ENCODE measurements at regions not wholly inside any gene's neighbourhood (a gene's known extent, or its start where the extent isn't known, plus 50 kb on each side); places are given as distances from the start of the nearest gene placed in this dataset.
"Not testable (repeated sequence)": the region's sequence is repeated elsewhere in the genome, so short reads cannot be mapped to it uniquely, and the experiment has no call there.

DNA sequence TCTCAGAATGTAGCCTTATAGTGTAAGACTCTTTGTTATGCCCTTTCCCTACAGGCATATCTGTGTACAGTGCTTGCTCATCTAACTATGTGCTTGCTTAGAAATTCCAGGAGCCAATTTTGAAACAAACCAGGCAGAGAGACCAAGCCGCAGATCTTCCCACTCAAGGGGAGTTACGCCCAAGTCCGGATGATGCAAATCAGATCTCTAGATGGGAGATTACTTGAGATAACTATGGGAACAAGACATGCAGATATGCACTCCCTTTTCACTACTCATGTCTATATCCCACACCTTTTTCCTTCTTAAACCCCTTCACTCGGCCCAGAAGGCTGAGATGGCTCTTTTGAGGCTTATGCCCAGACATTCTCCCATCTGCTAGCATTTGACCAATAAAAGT lies 1496.5 kb downstream of the SPATA31A7 start:
- H3K4me1 ChIP-seq (ENCODE audit: control insufficient read depth in 2 of 2, insufficient read depth in 1 of 2, low read depth in 1 of 2, low read length in 2 of 2); H2BK5ac ChIP-seq (ENCODE audit: low read length); DNase-seq (ENCODE audit: low spot score); H2BK15ac ChIP-seq (ENCODE audit: low read length); H4K8ac ChIP-seq (ENCODE audit: low read depth, low read length); H4K91ac ChIP-seq (ENCODE audit: low read depth, low read length, poor library complexity); H2BK120ac ChIP-seq (ENCODE audit: low read depth, low read length); H3K9me3 ChIP-seq (replicated peaks in 1 of 2; ENCODE audit: control insufficient read depth in 2 of 2, insufficient read depth in 1 of 2, low read depth in 1 of 2, low read length in 2 of 2); H3K4ac ChIP-seq (ENCODE audit: low read length); H3K18ac ChIP-seq (ENCODE audit: low read length); H2BK12ac ChIP-seq (ENCODE audit: low read length); H3K23ac ChIP-seq (ENCODE audit: low read depth, low read length, poor library complexity); H3K79me1 ChIP-seq (ENCODE audit: low read depth, low read length); H2AFZ ChIP-seq (ENCODE audit: low read length); H3K4me2 ChIP-seq (ENCODE audit: insufficient read depth, low read length, poor library complexity, severe bottlenecking); H3K4me3 ChIP-seq (ENCODE audit: low read length in 2 of 2); H3K14ac ChIP-seq (ENCODE audit: low read length); H3K27ac ChIP-seq (replicated peaks; ENCODE audit: low read length); H3K36me3 ChIP-seq (replicated peaks in 1 of 2; ENCODE audit: control insufficient read depth in 2 of 2, insufficient read depth in 2 of 2, low read length in 2 of 2); H3K9ac ChIP-seq (ENCODE audit: low read depth, low read length, poor library complexity); H2AK5ac ChIP-seq (ENCODE audit: low read depth, low read length); H3K27me3 ChIP-seq (ENCODE audit: control insufficient read depth in 3 of 3, insufficient read depth in 3 of 3, low read depth in 1 of 3, low read length in 3 of 3): not testable (repeated sequence)
- no CpG with 5 or more reads among the region's 4 CpGs for WGBS, 2 donors (ENCODE audit: extremely low coverage in 2 of 2, insufficient read length in 2 of 2, insufficient replicate concordance in 1 of 2)

DNA sequence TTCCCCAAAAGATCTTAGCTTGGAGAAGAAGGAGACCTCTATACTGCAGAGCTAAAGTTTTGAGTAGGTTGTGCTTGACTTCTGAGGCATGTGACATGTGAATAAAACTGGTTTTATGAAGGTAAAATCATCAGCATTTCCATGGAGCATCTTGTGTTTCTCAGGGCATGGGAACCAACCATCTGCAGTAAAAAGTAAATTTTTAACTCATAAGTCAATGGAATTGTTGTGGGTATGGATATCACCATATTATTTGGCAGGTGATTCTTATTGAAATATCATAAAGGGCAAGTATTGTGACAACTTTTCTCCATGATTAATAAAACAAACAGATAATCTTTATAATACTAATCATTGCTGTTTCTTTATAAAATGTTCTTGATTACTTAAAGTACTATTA lies 1503.2 kb downstream of the SPATA31A7 start:
- H3K4me2 ChIP-seq (ENCODE audit: insufficient read depth, low read length, poor library complexity, severe bottlenecking); H3K18ac ChIP-seq (ENCODE audit: low read length); H2AFZ ChIP-seq (ENCODE audit: low read length); H2BK5ac ChIP-seq (ENCODE audit: low read length); H3K27ac ChIP-seq (replicated peaks; ENCODE audit: low read length); H2BK120ac ChIP-seq (ENCODE audit: low read depth, low read length); H3K9ac ChIP-seq (ENCODE audit: low read depth, low read length, poor library complexity); H3K79me1 ChIP-seq (ENCODE audit: low read depth, low read length); H3K4me1 ChIP-seq (ENCODE audit: control insufficient read depth in 2 of 2, insufficient read depth in 1 of 2, low read depth in 1 of 2, low read length in 2 of 2); H4K91ac ChIP-seq (ENCODE audit: low read depth, low read length, poor library complexity); H2BK12ac ChIP-seq (ENCODE audit: low read length); H2BK15ac ChIP-seq (ENCODE audit: low read length); H4K8ac ChIP-seq (ENCODE audit: low read depth, low read length); H3K9me3 ChIP-seq (replicated peaks in 1 of 2; ENCODE audit: control insufficient read depth in 2 of 2, insufficient read depth in 1 of 2, low read depth in 1 of 2, low read length in 2 of 2); H3K27me3 ChIP-seq (ENCODE audit: control insufficient read depth in 3 of 3, insufficient read depth in 3 of 3, low read depth in 1 of 3, low read length in 3 of 3); DNase-seq (ENCODE audit: low spot score); H3K4me3 ChIP-seq (ENCODE audit: low read length in 2 of 2); H3K36me3 ChIP-seq (replicated peaks in 1 of 2; ENCODE audit: control insufficient read depth in 2 of 2, insufficient read depth in 2 of 2, low read length in 2 of 2); H3K23ac ChIP-seq (ENCODE audit: low read depth, low read length, poor library complexity); H3K4ac ChIP-seq (ENCODE audit: low read length); H3K14ac ChIP-seq (ENCODE audit: low read length); H2AK5ac ChIP-seq (ENCODE audit: low read depth, low read length): not testable (repeated sequence)

DNA sequence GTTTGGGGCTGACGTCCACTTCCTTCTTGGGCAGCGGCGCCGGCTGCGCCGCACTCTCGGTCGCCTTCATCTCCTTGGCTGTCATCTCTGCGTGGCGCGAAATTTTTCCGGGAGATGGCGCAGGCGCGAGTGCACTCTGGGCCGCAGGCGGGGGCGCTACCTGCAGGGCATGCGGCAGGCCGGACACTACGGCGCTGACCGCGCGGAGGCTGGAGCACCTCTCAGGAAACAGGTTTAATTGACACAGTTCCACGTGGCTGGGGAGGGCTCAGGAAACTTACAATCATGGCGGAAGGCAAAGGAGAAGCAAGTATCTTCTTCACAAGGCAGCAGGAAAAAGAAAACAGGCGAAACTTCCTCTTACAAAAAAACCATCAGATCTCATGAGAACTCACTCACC lies 1521.5 kb downstream of the SPATA31A7 start:
- not testable (repeated sequence) for H3K79me1 ChIP-seq (ENCODE audit: low read depth, low read length); H2AK5ac ChIP-seq (ENCODE audit: low read depth, low read length); H2BK12ac ChIP-seq (ENCODE audit: low read length); H3K27ac ChIP-seq (replicated peaks; ENCODE audit: low read length); H2BK5ac ChIP-seq (ENCODE audit: low read length); H3K18ac ChIP-seq (ENCODE audit: low read length); H3K36me3 ChIP-seq (replicated peaks in 1 of 2; ENCODE audit: control insufficient read depth in 2 of 2, insufficient read depth in 2 of 2, low read length in 2 of 2); H3K14ac ChIP-seq (ENCODE audit: low read length); H3K4ac ChIP-seq (ENCODE audit: low read length); H3K4me2 ChIP-seq (ENCODE audit: insufficient read depth, low read length, poor library complexity, severe bottlenecking); H2BK15ac ChIP-seq (ENCODE audit: low read length); H2AFZ ChIP-seq (ENCODE audit: low read length); H3K4me3 ChIP-seq (ENCODE audit: low read length in 2 of 2); H3K4me1 ChIP-seq (ENCODE audit: control insufficient read depth in 2 of 2, insufficient read depth in 1 of 2, low read depth in 1 of 2, low read length in 2 of 2); H3K9ac ChIP-seq (ENCODE audit: low read depth, low read length, poor library complexity); H4K8ac ChIP-seq (ENCODE audit: low read depth, low read length); H3K27me3 ChIP-seq (ENCODE audit: control insufficient read depth in 3 of 3, insufficient read depth in 3 of 3, low read depth in 1 of 3, low read length in 3 of 3); DNase-seq (ENCODE audit: low spot score); H4K91ac ChIP-seq (ENCODE audit: low read depth, low read length, poor library complexity); H2BK120ac ChIP-seq (ENCODE audit: low read depth, low read length); H3K9me3 ChIP-seq (replicated peaks in 1 of 2; ENCODE audit: control insufficient read depth in 2 of 2, insufficient read depth in 1 of 2, low read depth in 1 of 2, low read length in 2 of 2); H3K23ac ChIP-seq (ENCODE audit: low read depth, low read length, poor library complexity)
- no CpG with 5 or more reads among the region's 28 CpGs for WGBS, 2 donors (ENCODE audit: extremely low coverage in 2 of 2, insufficient read length in 2 of 2, insufficient replicate concordance in 1 of 2)

DNA sequence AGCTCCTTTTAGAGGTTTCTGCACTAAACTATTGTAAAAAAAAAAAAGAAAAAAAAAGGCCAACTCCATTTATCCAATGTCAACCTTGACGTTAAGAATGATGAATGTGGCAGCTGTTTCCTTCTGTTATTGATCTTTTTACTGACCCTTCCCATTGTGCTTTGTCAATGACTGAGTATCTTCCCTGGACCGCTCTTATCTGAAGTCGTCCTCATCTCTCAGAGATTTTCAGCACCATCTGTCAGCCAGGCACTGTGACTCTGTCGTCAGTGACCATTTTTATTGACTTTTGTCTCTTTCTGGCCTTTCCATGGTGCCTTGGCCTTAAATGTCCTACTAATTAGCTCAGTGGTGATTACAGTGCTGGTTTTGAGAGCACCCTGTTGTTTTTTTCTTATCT lies 1535.7 kb downstream of the SPATA31A7 start:
- H3K4me1 ChIP-seq (ENCODE audit: control insufficient read depth in 2 of 2, insufficient read depth in 1 of 2, low read depth in 1 of 2, low read length in 2 of 2); H3K4me3 ChIP-seq (ENCODE audit: low read length in 2 of 2); H3K79me1 ChIP-seq (ENCODE audit: low read depth, low read length); H3K18ac ChIP-seq (ENCODE audit: low read length); H3K4ac ChIP-seq (ENCODE audit: low read length); H3K27ac ChIP-seq (replicated peaks; ENCODE audit: low read length); H3K9ac ChIP-seq (ENCODE audit: low read depth, low read length, poor library complexity); H2BK120ac ChIP-seq (ENCODE audit: low read depth, low read length); DNase-seq (ENCODE audit: low spot score); H2AFZ ChIP-seq (ENCODE audit: low read length); H3K36me3 ChIP-seq (replicated peaks in 1 of 2; ENCODE audit: control insufficient read depth in 2 of 2, insufficient read depth in 2 of 2, low read length in 2 of 2); H4K91ac ChIP-seq (ENCODE audit: low read depth, low read length, poor library complexity); H3K9me3 ChIP-seq (replicated peaks in 1 of 2; ENCODE audit: control insufficient read depth in 2 of 2, insufficient read depth in 1 of 2, low read depth in 1 of 2, low read length in 2 of 2); H2BK5ac ChIP-seq (ENCODE audit: low read length); H2BK15ac ChIP-seq (ENCODE audit: low read length); H2AK5ac ChIP-seq (ENCODE audit: low read depth, low read length); H3K27me3 ChIP-seq (ENCODE audit: control insufficient read depth in 3 of 3, insufficient read depth in 3 of 3, low read depth in 1 of 3, low read length in 3 of 3); H4K8ac ChIP-seq (ENCODE audit: low read depth, low read length); H3K23ac ChIP-seq (ENCODE audit: low read depth, low read length, poor library complexity); H3K14ac ChIP-seq (ENCODE audit: low read length); H3K4me2 ChIP-seq (ENCODE audit: insufficient read depth, low read length, poor library complexity, severe bottlenecking); H2BK12ac ChIP-seq (ENCODE audit: low read length): not testable (repeated sequence)
- WGBS, 2 donors (ENCODE audit: extremely low coverage in 2 of 2, insufficient read length in 2 of 2, insufficient replicate concordance in 1 of 2), result no CpG with 5 or more reads among the region's 4 CpGs
